Heart left ventricle (tissue), 16 donors: ENCODE measurements at regions not wholly inside any gene's neighbourhood (a gene's known extent, or its start where the extent isn't known, plus 50 kb on each side); places are given as distances from the start of the nearest gene placed in this dataset.

Source experiments
- ATAC-seq, 4 donors: fragments of 200-7000 bp; cut with Tn5 transposase; one replicate each; pipeline ENCODE4 v1.9.1; 2020 to 2022; ENCODE audit warnings: moderate library complexity in 4 of 4, mild to moderate bottlenecking in 3 of 4, moderate number of reproducible peaks in 1 of 4
- DNase-seq, 5 donors: peaks; one replicate each; pipeline ENCODE4 v3.0.0-alpha.2; 2020
- H3K27ac ChIP-seq, 12 donors: fragments of 200-600 bp; sonication (generic) in 4 of 12; one replicate each; pipeline versions ENCODE4 v1.5.0 to v1.8.0; 2016 to 2022; ENCODE audit warnings: mild to moderate bottlenecking in 2 of 12
- H3K27me3 ChIP-seq, 9 donors: fragments of 200-600 bp; sonication (generic) in 2 of 9; one replicate each; pipeline versions ENCODE4 v1.5.1 to v1.8.0; 2016 to 2022; ENCODE audit warnings: mild to moderate bottlenecking in 3 of 9
- H3K36me3 ChIP-seq, 9 donors: fragments of 200-600 bp; sonication (generic) in 2 of 9; one replicate each; pipeline versions ENCODE4 v1.5.0 to v1.8.0; 2018 to 2022; ENCODE audit warnings: mild to moderate bottlenecking in 2 of 9
- H3K4me1 ChIP-seq, 12 donors: fragments of 200-600 bp; sonication (generic) in 4 of 12; one replicate each; pipeline versions ENCODE4 v1.5.0 to v1.8.0; 2016 to 2022; ENCODE audit warnings: mild to moderate bottlenecking in 3 of 12
- H3K4me3 ChIP-seq, 12 donors: fragments of 200-600 bp; sonication (generic) in 4 of 12; one replicate each; pipeline versions ENCODE4 v1.5.0 to v1.8.0; 2017 to 2022; ENCODE audit warnings: mild to moderate bottlenecking in 9 of 12, moderate library complexity in 4 of 12
- H3K9me3 ChIP-seq, 12 donors: fragments of 200-600 bp; sonication (generic) in 4 of 12; one replicate each; pipeline versions ENCODE4 v1.5.0 to v1.8.0; 2016 to 2022; ENCODE audit warnings: mild to moderate bottlenecking in 1 of 12
- POLR2A ChIP-seq, 2 donors: fragments of 450-650 bp; IDR thresholded peaks; one replicate each; pipeline ENCODE4 v1.6.1; 2017; ENCODE audit warnings: antibody characterized with exemption in 2 of 2, mild to moderate bottlenecking in 2 of 2, moderate library complexity in 2 of 2
- WGBS, 4 donors: extraction: QIAGEN DNeasy Blood & Tissue Kit in 2 of 4; methylation state at CpG; one replicate each; pipeline versions ENCODE4 v1.1.5 to v1.1.7; 2013 to 2018; 5-methylcytosine and 5-hydroxymethylcytosine counted together
- intact Hi-C, 10 donors: fragments of 100-400 bp; cut with DNase I; formaldehyde crosslinking; loops; one replicate each; pipeline versions ENCODE4 v1.11.1 to v1.14.2; 2022
- TF ChIP-seq, protein P1 (sequence below), 12 donors: fragments of 200-600 bp; sonication (generic) in 4 of 12; IDR thresholded peaks; one replicate each; pipeline versions ENCODE4 v1.5.0 to v1.8.0; 2018 to 2022; ENCODE audit warnings: antibody characterized with exemption in 12 of 12, mild to moderate bottlenecking in 5 of 12
- donor health status: ischemic (EF 13 %, LVEDD 7.1; RV severe dilation, severe dysfunction).
- donor health status: healthy with polysubstance abuse.
- donor health status: DM: no; HTN: yes; CAD: no.
- donor health status: DM: no; HTN: no; CAD: no.
- donor health status: ischemic (EF 25% LVEDD 6.9; RV normal size, moderate dysfunction).
- donor health status: ischemic (EF 25% LVEDD 5.7; RV mildly dilated, moderate dysfunction).
- donor health status: healthy.
- donor health status: DM: yes; HTN: yes; CAD: no.
- donor health status: ischemic (EF 35%, LVEDD 5.7; RV mildly dilated, moderate dysfunction).
- donor health status: nonischemic (EF 11% LVEDD 7.7; RV severe dilation, severe dysfunction).
- donor health status: DM: yes; HTN: yes; CAD: no.
- donor health status: PGD.
- donor health status: ischemic (EF 29% LVEDD 5.4; RV normal size, mild dysfunction).
- donor health status: nonischemic (EF 23%, LVEDD 6.1; RV moderate dilation, normal function).

DNA sequence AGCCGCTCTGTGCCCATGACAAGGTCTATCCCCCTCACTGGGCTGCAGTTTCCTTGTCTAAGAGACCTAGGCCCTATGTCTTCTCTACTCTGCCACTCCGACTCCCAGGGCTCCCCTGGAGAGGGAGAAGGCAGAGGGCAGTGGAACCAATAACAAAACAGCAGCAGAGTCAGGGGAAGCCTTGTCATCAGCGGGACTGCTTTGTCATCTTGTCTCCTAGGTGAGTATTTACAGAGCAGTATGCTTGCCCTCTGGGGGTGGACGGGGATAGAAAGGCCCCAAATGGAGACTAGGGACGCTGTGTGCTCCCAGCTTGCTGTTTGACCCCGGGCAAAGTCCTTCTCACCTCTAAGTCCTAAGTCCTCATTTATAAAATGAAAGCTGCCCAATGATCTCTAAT lies 318.5 kb downstream of the CDK5RAP2 start:
- H3K4me3 ChIP-seq = no peak overlapping the region
- DNase-seq = no peak
- 63 to 73% (median 72%) methylated on average over 6 of the region's 6 CpGs for WGBS, 4 donors
- peaks cover 0 to 13% (median 0%) of the 10 kb centered on the region in 12 donors for H3K4me1 ChIP-seq
- intact Hi-C loops = loop anchor here in 2 of 10 donors (10.0 kb wide), 2 partner anchors 57 to 1267 kb away; no protein-coding TSS in a partner anchor
- no peaks in the 10 kb centered on the region for H3K27me3 ChIP-seq
- no peak overlapping the region for H3K27ac ChIP-seq
- TF ChIP-seq, protein P1, sequence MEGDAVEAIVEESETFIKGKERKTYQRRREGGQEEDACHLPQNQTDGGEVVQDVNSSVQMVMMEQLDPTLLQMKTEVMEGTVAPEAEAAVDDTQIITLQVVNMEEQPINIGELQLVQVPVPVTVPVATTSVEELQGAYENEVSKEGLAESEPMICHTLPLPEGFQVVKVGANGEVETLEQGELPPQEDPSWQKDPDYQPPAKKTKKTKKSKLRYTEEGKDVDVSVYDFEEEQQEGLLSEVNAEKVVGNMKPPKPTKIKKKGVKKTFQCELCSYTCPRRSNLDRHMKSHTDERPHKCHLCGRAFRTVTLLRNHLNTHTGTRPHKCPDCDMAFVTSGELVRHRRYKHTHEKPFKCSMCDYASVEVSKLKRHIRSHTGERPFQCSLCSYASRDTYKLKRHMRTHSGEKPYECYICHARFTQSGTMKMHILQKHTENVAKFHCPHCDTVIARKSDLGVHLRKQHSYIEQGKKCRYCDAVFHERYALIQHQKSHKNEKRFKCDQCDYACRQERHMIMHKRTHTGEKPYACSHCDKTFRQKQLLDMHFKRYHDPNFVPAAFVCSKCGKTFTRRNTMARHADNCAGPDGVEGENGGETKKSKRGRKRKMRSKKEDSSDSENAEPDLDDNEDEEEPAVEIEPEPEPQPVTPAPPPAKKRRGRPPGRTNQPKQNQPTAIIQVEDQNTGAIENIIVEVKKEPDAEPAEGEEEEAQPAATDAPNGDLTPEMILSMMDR (IDR thresholded peaks at IDR 0.05) = no peak
- no peaks in the 10 kb centered on the region for H3K9me3 ChIP-seq
- no peaks in the 10 kb centered on the region for H3K36me3 ChIP-seq
- ATAC-seq = no peak

DNA sequence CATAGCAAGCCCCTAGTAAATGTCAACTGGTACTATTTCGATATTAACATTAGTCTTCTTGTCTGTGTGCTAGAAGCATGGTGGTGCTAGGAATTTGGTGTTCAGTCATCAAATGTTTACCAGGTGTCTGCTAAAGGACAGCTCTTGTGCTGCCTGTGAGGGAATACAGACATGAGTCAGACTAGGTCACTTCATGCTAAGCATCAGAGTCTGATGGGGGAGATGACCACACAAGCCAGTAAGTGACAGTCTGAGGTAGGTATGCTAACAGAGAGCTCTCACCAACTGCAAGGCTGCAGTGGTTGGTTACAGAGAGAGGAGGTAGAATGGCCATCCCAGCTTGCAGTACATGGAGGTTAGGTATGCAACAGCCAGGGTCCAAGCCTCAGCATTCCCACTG lies 320.9 kb downstream of the CDK5RAP2 start:
- ATAC-seq (no peak), DNase-seq (no peak)
- TF ChIP-seq POLR2A (IDR thresholded peaks at IDR 0.05) = no peak
- TF ChIP-seq, protein P1 (IDR thresholded peaks at IDR 0.05) = no peak
- Histone ChIP-seq H3K4me3 (no peak overlapping the region), H3K4me1 (no peaks in the 10 kb centered on the region), H3K27ac (no peak overlapping the region), H3K27me3 (peaks cover 0 to 4% (median 0%) of the 10 kb centered on the region in 9 donors), H3K9me3 (no peaks in the 10 kb centered on the region), H3K36me3 (no peaks in the 10 kb centered on the region)
- 71 to 93% (median 92%) methylated on average over 1 of the region's 1 CpG for WGBS, 4 donors
- intact Hi-C loops = no loop called here

DNA sequence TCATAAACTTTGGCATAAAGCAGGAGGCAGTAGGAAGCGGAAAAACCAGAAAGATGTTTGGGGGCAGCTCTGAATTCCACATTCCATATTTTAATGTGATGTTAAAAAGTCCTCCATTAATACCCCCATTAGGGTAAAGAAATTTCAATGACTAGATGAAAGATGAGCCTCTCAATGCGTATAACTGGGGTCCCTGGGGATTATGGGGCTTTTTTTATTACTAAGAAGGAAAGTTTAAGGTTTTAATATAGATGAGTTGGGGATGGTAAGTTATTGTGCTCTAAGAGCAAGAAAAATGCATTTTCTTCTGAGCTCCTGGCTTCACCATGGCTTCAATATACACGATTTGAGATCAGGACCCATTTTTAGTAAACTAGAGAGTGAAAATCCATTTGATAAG lies 321.9 kb downstream of the CDK5RAP2 start:
- Histone ChIP-seq H3K9me3 (no peaks in the 10 kb centered on the region), H3K36me3 (no peaks in the 10 kb centered on the region), H3K27ac (no peak overlapping the region), H3K4me3 (no peak overlapping the region), H3K4me1 (no peaks in the 10 kb centered on the region), H3K27me3 (peaks cover 0 to 14% (median 0%) of the 10 kb centered on the region in 9 donors)
- WGBS, 4 donors = 55 to 63% (median 56%) methylated on average over 3 of the region's 3 CpGs
- no peak for TF ChIP-seq POLR2A (IDR thresholded peaks at IDR 0.05)
- TF ChIP-seq, protein P1 (IDR thresholded peaks at IDR 0.05) = no peak
- intact Hi-C loops = no loop called here
- ATAC-seq = no peak
- no peak for DNase-seq

DNA sequence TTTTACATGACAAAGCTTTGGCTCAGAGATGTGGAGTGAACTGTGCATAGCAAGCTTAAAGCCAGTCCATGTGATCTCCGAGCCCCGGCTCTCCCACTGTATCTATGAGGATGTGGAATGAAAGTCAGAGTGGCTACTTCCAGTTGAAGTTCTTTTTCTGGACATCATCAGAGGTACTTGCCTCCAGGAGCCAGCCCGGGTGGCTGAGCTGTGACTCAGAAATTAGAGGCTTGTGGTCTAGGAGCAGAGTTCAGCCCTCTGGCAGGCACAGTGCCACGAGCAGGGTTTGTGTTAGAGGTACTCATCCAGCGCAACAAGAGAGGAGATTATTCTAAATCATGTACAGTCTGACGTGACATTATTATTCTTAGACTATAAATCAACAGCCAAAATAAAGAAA lies 322.5 kb downstream of the CDK5RAP2 start:
- ATAC-seq (no peak), DNase-seq (no peak)
- Histone ChIP-seq H3K36me3 (no peaks in the 10 kb centered on the region), H3K4me3 (no peak overlapping the region), H3K27ac (no peak overlapping the region), H3K4me1 (no peaks in the 10 kb centered on the region), H3K9me3 (no peaks in the 10 kb centered on the region), H3K27me3 (peaks cover 0 to 18% (median 0%) of the 10 kb centered on the region in 9 donors)
- 77 to 84% (median 80%) methylated on average over 6 of the region's 6 CpGs for WGBS, 4 donors
- TF ChIP-seq, protein P1 (IDR thresholded peaks at IDR 0.05) = no peak
- TF ChIP-seq POLR2A (IDR thresholded peaks at IDR 0.05) = no peak
- intact Hi-C loops = no loop called here
